Stimulated activated naive B cell treated with anti-CD40 and anti-IgM and Interleukin-4, amounts not matched to agents 10 μg/mL and 1 μg/mL and 100 μg/mL, for 72 hours (primary cell): ENCODE measurements at regions not wholly inside any gene's neighbourhood (a gene's known extent, or its start where the extent isn't known, plus 50 kb on each side); places are given as distances from the start of the nearest gene placed in this dataset.

ENCODE experiments used
- ATAC-seq, 2 donors: fragments of 150-1000 bp; cut with Tn5 transposase; replicated peaks; 2 replicates each; pipeline ENCODE4 v1.10.0; 2021; ENCODE audit warnings: moderate library complexity in 1 of 2
- DNase-seq: peaks from one replicate; pipeline ENCODE4 v3.0.0; 2021
- H3K27ac Mint-ChIP-seq: one replicate; pipeline ENCODE4 v1.8.0; 2022; ENCODE audit warnings: mild to moderate bottlenecking, mixed read lengths
- H3K27me3 Mint-ChIP-seq, 2 donors: one replicate each; pipeline ENCODE4 v1.8.0; 2022; ENCODE audit warnings: mixed read lengths in 2 of 2
- H3K36me3 Mint-ChIP-seq, 2 donors: one replicate each; pipeline ENCODE4 v1.8.0; 2022; ENCODE audit warnings: mixed read lengths in 2 of 2, mild to moderate bottlenecking in 1 of 2
- H3K4me1 Mint-ChIP-seq, 2 donors: one replicate each; pipeline ENCODE4 v1.8.0; 2022; ENCODE audit warnings: mixed read lengths in 2 of 2, mild to moderate bottlenecking in 1 of 2
- H3K4me3 Mint-ChIP-seq, 2 donors: one replicate each; pipeline ENCODE4 v1.8.0; 2022; ENCODE audit warnings: mild to moderate bottlenecking in 2 of 2, mixed read lengths in 2 of 2, moderate library complexity in 1 of 2
- H3K9me3 Mint-ChIP-seq, 2 donors: one replicate each; pipeline ENCODE4 v1.8.0; 2022; ENCODE audit warnings: mixed read lengths in 2 of 2, mild to moderate bottlenecking in 1 of 2

DNA sequence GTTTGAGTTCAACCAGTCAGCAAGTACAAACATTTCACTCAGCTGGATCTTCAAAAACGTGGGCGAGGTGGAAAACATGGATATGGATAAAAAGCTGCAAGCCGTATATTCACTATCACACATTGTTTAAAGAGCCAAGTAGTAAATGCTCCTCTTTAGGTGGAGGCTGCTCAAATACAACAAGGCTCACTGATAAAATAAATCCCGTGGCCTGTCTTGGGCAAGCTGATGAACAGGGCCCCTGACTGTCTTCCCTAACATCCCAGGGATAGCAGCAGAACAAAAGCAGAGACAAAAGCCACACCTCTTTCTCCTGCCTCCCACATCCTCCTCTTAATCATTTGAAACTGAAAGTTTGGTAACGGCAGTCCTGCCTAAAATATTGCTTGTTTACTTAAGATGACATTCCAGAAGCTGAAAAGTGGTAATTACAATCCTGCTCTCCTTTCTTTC lies 357.7 kb downstream of the TTLL7 start:
- Mint-ChIP-seq H3K27ac (no peak overlapping the region), H3K27me3 (no peaks in the 10 kb centered on the region), H3K4me3 (no peak overlapping the region), H3K9me3 (peaks cover 0 to 1% of the 10 kb centered on the region in 2 donors), H3K4me1 (no peaks in the 10 kb centered on the region), H3K36me3 (no peaks in the 10 kb centered on the region)
- ATAC-seq, result no peak
- DNase-seq, result no peak

DNA sequence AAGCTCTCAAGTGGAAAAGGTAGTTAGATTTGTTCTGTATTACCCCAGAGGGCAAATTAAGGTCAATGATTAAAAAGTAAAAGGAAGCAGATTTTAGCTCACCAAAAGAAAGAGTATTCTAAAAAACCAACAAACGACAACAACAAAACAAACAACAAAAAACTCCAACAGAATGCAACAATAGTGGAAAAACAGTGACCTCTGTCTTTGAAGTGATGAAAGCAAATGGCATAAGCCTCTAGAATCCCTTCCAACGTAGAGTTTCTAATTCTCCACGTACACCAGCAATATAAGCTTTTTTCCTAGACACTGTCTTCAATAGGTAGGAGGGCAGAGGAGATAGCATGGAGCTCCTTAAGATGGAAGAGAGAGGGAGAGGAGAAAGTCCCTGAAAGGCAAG lies 359.1 kb downstream of the TTLL7 start:
- H3K4me3 Mint-ChIP-seq, result no peak overlapping the region
- DNase-seq (no peak), ATAC-seq (no peak)
- H3K9me3 Mint-ChIP-seq, result peaks cover 0 to 1% of the 10 kb centered on the region in 2 donors
- H3K4me1 Mint-ChIP-seq, result no peaks in the 10 kb centered on the region
- H3K36me3 Mint-ChIP-seq, result no peaks in the 10 kb centered on the region
- no peak overlapping the region for H3K27ac Mint-ChIP-seq
- no peaks in the 10 kb centered on the region for H3K27me3 Mint-ChIP-seq

DNA sequence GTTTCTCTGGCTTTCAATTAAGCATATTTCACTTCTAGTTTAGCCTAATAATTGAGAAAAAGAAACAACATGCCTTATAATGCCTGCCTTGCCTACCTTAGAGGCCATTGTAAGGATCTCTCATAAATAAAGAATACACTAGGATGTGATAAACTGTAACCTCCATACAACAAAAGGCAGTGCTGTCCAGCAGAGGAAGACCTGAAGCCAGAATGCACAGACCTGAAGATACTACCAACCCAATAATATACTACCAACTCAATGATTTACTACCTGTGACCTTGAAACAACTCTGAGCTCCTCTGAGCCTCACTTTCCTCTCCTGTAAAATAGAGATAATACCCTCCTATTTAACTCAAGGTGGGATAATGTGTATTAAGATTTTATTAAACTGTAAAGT lies 361.3 kb downstream of the TTLL7 start:
- peaks cover 0 to 1% of the 10 kb centered on the region in 2 donors for H3K9me3 Mint-ChIP-seq
- no peaks in the 10 kb centered on the region for H3K4me1 Mint-ChIP-seq
- no peak overlapping the region for H3K27ac Mint-ChIP-seq
- no peak overlapping the region for H3K4me3 Mint-ChIP-seq
- ATAC-seq, result no peak
- H3K27me3 Mint-ChIP-seq, result no peaks in the 10 kb centered on the region
- H3K36me3 Mint-ChIP-seq, result no peaks in the 10 kb centered on the region
- no peak for DNase-seq

DNA sequence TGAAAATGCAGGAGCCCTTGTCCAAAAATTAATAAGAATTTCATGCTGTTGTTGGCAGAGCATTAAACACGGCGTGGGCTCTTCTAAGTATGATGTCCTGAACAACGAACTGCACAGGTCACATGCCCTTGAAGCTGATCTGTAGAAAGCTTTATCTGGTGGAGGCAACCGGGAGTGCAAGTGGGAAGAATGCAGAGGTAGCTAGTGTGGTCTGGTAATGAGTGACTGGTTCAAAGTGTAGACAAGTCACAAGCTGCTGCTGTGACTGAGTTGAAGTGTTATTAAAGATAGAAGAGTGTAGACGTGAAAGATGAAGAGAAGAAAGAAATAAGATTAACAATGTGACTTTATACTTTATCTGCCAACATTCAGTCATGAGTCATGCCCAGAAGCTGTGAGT lies 361.9 kb downstream of the TTLL7 start:
- Mint-ChIP-seq H3K27ac (no peak overlapping the region), H3K27me3 (no peaks in the 10 kb centered on the region), H3K36me3 (no peaks in the 10 kb centered on the region), H3K9me3 (peaks cover 0 to 1% of the 10 kb centered on the region in 2 donors), H3K4me3 (no peak overlapping the region), H3K4me1 (no peaks in the 10 kb centered on the region)
- ATAC-seq (no peak), DNase-seq (no peak)

DNA sequence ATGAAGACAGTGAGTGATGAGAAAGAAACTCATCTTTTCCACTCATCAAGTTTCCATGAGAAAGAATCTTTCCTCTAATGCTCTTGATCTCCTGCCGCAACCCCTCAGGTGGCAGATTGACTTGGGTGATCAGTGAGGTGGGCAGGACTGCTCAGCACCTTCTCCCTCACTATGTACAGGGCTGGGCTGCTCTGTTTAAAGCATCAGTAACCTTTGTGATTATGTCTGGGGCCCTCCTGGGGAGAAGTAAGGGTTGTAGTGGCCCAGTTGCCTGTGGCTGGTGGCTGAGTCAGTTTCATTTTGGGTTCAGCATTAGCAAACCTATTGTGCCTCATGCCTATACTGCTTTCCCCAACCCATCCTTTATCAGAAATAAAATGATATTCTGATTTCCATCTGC lies 366.0 kb downstream of the TTLL7 start:
- H3K4me3 Mint-ChIP-seq, result no peak overlapping the region
- no peaks in the 10 kb centered on the region for H3K36me3 Mint-ChIP-seq
- no peaks in the 10 kb centered on the region for H3K4me1 Mint-ChIP-seq
- DNase-seq (no peak), ATAC-seq (no peak)
- H3K9me3 Mint-ChIP-seq, result peaks cover 2 to 4% of the 10 kb centered on the region in 2 donors
- no peak overlapping the region for H3K27ac Mint-ChIP-seq
- no peaks in the 10 kb centered on the region for H3K27me3 Mint-ChIP-seq

DNA sequence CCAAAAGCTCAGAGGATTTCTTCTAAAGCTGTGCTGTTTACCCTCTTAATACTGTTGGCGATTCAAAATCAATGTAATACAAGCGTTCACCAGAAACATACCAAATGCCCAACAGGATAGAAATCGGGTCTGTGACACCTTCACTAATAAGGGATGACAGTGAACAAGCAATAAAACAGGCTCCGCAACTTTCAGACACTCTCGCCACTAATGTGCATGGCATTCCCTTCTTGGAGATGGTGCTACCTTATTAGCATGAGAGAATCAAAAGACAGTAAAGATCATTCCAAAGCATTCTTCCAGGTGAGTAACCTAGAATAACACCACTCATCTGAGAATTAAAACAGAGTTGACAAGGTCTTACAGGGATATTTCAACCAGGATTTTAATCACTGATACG lies 367.1 kb downstream of the TTLL7 start:
- DNase-seq (no peak), ATAC-seq (no peak)
- H3K27ac Mint-ChIP-seq, result no peak overlapping the region
- H3K36me3 Mint-ChIP-seq, result no peaks in the 10 kb centered on the region
- no peaks in the 10 kb centered on the region for H3K27me3 Mint-ChIP-seq
- peaks cover 2 to 4% of the 10 kb centered on the region in 2 donors for H3K9me3 Mint-ChIP-seq
- H3K4me1 Mint-ChIP-seq, result peaks cover 0 to under 1% of the 10 kb centered on the region in 2 donors
- H3K4me3 Mint-ChIP-seq, result no peak overlapping the region

DNA sequence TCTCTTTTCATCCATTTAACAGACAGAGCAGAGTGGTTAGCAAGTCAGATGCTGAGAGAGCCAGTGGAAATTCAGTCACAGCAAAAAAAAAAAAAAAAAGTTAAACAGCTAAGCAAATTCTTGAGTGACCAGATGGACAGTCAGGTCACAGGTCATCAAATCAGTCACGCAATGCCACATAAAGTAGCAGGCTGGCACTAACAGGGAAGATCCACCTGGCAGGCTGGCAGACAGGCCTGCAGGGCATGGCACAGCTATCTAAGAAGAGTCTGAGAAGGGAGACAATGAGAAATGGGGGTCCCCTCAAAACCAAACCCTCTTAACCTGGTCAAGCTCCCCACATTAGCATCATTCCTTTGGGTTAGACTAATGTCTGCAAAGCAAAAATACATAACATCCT lies 371.9 kb downstream of the TTLL7 start:
- Mint-ChIP-seq H3K27me3 (no peaks in the 10 kb centered on the region), H3K27ac (no peak overlapping the region), H3K9me3 (peaks cover 2 to 4% of the 10 kb centered on the region in 2 donors), H3K4me1 (peaks cover 0 to 3% of the 10 kb centered on the region in 2 donors), H3K36me3 (no peaks in the 10 kb centered on the region), H3K4me3 (no peak overlapping the region)
- no peak for ATAC-seq
- DNase-seq, result no peak

DNA sequence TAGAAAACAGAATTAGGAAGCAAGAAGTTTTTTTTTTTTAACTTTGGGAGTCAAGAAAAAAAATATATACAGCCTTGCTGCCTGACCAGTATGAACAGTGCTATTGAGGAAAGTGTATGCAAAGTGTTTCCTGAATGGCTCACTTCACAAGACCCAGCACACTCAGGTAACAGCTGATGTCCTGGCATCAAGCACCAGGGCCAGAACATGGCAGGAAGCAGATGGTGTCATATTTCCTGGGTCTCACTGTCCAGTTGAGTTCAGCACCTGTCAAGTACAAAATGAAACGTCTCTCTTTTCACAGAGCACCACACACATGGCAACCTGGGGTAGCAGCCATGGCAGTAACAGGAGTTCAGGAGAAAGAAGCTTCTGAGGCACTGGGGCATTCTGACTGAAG lies 372.3 kb downstream of the TTLL7 start:
- DNase-seq, result no peak
- ATAC-seq, result no peak
- Mint-ChIP-seq H3K4me3 (no peak overlapping the region), H3K9me3 (peaks cover 2 to 4% of the 10 kb centered on the region in 2 donors), H3K4me1 (peaks cover 0 to 3% of the 10 kb centered on the region in 2 donors), H3K27ac (no peak overlapping the region), H3K36me3 (no peaks in the 10 kb centered on the region), H3K27me3 (no peaks in the 10 kb centered on the region)

DNA sequence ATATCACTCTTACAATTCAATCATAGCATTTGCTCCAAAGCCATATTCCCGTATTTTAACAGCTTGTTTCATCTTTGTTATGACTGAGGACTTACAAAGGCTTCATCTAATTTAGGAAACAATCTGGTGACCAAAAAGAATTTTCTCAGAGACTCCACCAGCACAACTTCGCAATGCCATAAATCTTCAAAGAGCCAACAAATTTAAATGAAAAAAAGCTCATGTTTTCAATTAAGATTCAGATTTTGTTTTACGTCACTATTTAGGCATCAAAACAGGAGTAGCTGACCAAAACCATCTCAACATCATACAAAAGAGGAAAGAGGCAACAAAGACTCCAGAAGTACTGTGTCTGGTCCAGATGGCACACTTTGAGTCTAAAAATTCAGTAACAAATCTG lies 373.3 kb downstream of the TTLL7 start:
- ATAC-seq, result no peak
- Mint-ChIP-seq H3K4me1 (peaks cover 0 to 3% of the 10 kb centered on the region in 2 donors), H3K4me3 (no peak overlapping the region), H3K27me3 (no peaks in the 10 kb centered on the region), H3K27ac (no peak overlapping the region), H3K9me3 (peaks cover 2 to 4% of the 10 kb centered on the region in 2 donors), H3K36me3 (no peaks in the 10 kb centered on the region)
- no peak for DNase-seq

DNA sequence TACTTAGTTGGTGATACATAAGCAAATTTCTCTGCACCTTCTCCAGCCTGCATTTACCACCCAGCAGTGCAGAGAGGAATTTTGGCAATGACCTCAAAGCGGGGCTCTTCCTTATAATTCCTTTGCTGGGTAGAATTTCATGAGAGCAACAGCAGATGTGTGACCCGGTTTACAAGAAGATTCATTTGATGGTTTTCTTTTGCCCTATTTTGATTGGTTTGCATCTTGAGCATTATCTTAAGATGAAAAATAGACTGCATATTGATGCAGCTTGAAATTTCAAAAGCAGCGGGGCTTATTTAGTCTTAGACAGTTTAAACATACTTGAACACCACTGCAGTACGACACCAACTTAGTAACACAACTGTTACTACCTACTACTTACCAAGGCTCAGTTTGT lies 378.9 kb downstream of the TTLL7 start:
- DNase-seq, result no peak
- H3K36me3 Mint-ChIP-seq, result no peaks in the 10 kb centered on the region
- peaks cover 0 to 2% of the 10 kb centered on the region in 2 donors for H3K9me3 Mint-ChIP-seq
- H3K27ac Mint-ChIP-seq, result no peak overlapping the region
- H3K4me1 Mint-ChIP-seq, result no peaks in the 10 kb centered on the region
- no peak for ATAC-seq
- no peaks in the 10 kb centered on the region for H3K27me3 Mint-ChIP-seq
- no peak overlapping the region for H3K4me3 Mint-ChIP-seq

DNA sequence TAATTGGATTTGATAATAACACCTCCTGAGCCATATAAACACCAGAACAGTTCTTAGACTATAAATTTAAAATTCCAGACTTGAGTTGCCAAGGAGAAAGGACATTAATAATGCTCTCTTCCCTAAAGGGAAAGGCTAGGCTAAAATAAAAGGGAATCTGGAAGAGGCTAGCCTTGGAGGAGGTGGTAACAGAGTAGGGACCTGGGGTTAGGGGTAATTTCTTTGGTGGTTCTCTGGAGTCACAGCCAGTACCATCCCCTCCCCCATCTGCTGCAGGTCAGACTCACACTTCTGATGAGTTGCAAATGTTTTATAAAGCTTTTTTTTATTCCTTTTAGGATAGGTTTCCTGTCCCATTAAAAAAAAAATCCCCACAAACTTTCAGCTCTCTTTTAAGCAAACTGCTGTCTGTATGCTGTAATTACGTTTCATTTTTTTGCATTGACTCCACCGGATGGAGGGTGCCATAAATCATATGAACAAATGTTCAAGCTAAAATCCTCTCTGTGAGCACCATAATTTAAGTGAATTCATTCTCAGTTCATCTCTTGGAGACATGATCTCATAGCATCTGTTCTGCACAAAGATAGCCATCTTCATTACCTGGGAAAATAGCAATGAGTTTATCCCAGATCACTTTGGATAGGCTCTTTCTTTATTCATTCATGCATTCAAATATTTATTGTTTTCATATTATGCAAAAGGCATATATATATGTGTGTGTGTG lies 379.6 kb downstream of the TTLL7 start:
- no peak for DNase-seq
- Mint-ChIP-seq H3K27ac (no peak overlapping the region), H3K9me3 (peaks cover 0 to 2% of the 10 kb centered on the region in 2 donors), H3K4me1 (no peaks in the 10 kb centered on the region), H3K36me3 (no peaks in the 10 kb centered on the region), H3K27me3 (no peaks in the 10 kb centered on the region), H3K4me3 (no peak overlapping the region)
- no peak for ATAC-seq

DNA sequence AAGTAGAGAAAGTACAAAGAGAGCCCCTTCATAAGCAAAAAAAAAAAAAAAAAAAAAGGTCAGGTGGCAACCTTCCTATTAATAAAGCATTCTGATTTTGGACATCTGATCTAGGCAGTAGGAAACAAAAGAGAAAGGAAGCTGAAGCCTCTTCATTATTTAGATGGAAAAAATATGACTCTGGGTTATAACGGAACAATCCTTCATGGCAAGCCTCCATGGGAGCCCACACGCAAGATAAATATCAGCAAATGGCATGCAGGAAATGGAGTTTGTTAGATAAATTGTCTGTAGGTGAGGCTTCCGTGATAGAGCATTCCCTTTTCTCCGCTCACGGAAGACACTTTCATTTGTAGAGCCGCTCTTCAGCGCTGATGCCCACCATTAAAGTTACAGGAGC lies 381.0 kb downstream of the TTLL7 start:
- DNase-seq, result no peak
- Mint-ChIP-seq H3K27ac (no peak overlapping the region), H3K9me3 (peaks cover 0 to 2% of the 10 kb centered on the region in 2 donors), H3K36me3 (no peaks in the 10 kb centered on the region), H3K4me3 (no peak overlapping the region), H3K27me3 (no peaks in the 10 kb centered on the region), H3K4me1 (no peaks in the 10 kb centered on the region)
- ATAC-seq, result no peak

DNA sequence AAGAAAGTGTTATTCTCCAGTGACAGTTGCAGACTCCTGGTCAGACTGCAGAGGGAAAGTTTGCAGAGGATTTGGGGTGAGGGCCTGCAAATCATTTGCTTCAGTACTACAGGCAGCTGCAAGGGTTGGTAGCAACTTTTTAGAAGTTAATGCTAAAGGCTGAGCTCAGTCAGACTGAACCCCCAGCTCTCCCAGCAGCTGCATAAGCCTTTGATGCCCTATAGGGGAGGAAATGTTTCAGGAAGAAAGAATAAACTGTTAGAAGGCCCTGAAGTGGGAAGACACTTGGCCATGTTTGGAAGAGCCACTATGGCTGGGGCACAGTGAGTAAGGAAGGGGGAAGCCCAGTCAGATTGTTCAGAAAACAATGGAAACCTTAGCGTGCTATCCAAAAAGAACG lies 383.6 kb downstream of the TTLL7 start:
- ATAC-seq (no peak), DNase-seq (no peak)
- H3K27me3 Mint-ChIP-seq, result no peaks in the 10 kb centered on the region
- no peaks in the 10 kb centered on the region for H3K4me1 Mint-ChIP-seq
- H3K27ac Mint-ChIP-seq, result no peak overlapping the region
- peaks cover 0 to 2% of the 10 kb centered on the region in 2 donors for H3K9me3 Mint-ChIP-seq
- no peak overlapping the region for H3K4me3 Mint-ChIP-seq
- H3K36me3 Mint-ChIP-seq, result no peaks in the 10 kb centered on the region

DNA sequence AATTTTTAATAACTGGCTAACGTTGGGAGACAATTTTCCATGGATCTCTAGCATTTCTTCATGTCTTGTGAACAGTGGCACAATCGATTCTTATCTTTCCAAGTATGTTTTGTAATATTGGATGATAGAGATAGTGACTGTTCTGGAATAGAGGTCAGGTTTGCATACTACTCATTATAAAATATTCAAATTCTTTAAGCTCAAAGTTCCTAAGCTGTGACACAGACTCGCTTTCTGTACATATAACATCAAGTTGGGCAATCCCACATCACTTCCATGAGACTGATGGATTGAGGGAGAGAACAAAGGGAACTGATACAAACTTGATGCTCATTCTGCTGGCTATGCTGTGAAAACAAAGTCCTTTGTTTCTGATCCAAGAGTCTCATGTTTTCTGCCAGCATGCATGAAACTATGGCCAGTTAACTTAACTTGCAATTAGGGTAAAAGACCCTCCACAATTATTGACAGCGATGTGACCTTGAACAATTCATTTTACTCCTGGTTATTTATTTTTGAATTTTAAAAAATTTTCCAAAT lies 392.4 kb downstream of the TTLL7 start:
- Mint-ChIP-seq H3K36me3 (no peaks in the 10 kb centered on the region), H3K27me3 (no peaks in the 10 kb centered on the region), H3K27ac (no peak overlapping the region), H3K4me1 (no peaks in the 10 kb centered on the region), H3K4me3 (no peak overlapping the region), H3K9me3 (peaks cover under 1 to 1% of the 10 kb centered on the region in 2 donors)
- no peak for ATAC-seq
- no peak for DNase-seq

DNA sequence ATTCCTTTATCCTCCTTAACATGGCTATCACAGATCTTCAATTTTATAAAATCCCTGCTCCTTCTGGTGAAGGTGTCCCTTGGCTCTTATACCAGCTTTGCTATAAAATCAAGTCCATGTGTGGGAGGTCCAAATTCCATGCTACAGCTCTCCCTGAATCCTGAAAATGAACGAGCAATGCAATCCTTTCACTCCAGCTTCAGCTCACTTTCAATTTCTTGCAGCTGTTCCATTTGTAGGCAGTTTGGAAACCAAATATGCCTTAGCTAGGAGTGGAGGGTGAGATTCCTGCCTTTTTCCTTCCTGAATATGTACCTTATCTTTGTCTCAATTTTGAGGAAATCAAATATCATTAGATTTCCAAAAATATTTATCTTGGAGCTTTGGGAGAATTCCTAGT lies 402.6 kb downstream of the TTLL7 start:
- ATAC-seq (no peak), DNase-seq (no peak)
- Mint-ChIP-seq H3K36me3 (no peaks in the 10 kb centered on the region), H3K4me1 (no peaks in the 10 kb centered on the region), H3K4me3 (no peak overlapping the region), H3K27me3 (no peaks in the 10 kb centered on the region), H3K27ac (no peak overlapping the region), H3K9me3 (peaks cover 10 to 20% of the 10 kb centered on the region in 2 donors)
